ENCODE measurements at regions not wholly inside any gene's neighbourhood (a gene's known extent, or its start where the extent isn't known, plus 50 kb on each side); places are given as distances from the start of the nearest gene placed in this dataset.

DNA sequence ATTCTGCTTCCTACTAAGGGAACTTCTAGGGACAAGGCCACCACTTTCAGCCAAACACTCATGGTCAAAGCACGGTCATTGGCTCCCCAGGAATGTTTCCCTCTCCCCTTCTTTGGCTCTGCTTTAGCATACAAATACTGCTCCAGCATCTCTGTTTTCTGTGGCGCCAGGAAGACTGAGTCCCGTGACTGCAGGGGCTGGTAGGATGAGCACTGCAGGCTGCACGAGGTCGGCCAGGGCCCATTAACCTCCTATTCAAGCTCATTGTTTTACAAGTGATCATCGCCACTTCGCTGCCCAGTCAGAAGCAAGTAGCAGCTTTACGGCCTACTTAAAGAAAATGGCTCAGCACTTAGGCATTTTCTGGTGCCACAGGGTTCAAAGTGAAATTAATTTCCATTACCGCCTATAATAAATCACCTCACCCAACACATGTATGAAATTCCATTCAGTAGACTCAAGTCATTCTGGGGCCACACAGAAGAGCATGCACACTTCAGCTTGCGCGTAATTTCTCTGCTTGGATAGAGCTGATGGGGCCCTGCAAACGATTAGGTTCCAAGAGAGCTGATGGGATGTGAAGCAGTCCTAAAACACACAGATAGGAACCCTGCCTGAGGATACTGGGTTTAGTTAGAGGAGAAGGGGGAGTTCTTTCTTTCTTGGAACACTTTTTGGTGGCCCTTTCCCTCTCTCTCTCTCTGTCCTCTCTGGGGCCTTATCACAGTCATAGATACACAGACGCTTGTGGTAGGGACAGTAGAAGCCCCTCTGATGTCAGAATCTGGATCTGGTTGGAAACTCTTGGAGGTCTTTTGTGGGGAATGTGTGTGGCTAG is 173.7 kb downstream of the KIF18A start:
- TF ChIP-seq CTCF (IDR thresholded peaks at IDR 0.05), result no peak
- TF ChIP-seq ZFX (IDR thresholded peaks at IDR 0.05; ENCODE audit: borderline replicate concordance), result no peak
